Osteoblast (primary cell): ENCODE measurements at regions not wholly inside any gene's neighbourhood (a gene's known extent, or its start where the extent isn't known, plus 50 kb on each side); places are given as distances from the start of the nearest gene placed in this dataset.
A peak's percentile ranks its signal among the peaks of the same experiment; 100 is the strongest.

Experiments
- DNase-seq: peaks from one replicate; pipeline ENCODE4 v3.0.0; 2011; ENCODE audit warnings: low spot score, mixed read lengths; ENCODE audit not compliant: insufficient read length; ENCODE audit errors: missing footprints
- H2AFZ ChIP-seq: 2 replicates; pipeline ENCODE4 v1.6.0; 2011; ENCODE audit warnings: mild to moderate bottlenecking, low read length
- H3K27ac ChIP-seq: 2 replicates; pipeline ENCODE4 v1.5.1; 2011; ENCODE audit warnings: mild to moderate bottlenecking, low read depth, low read length, moderate library complexity
- H3K27me3 ChIP-seq: 2 replicates; pipeline ENCODE4 v1.6.0; 2012; ENCODE audit warnings: mild to moderate bottlenecking, control low read depth, inconsistent platforms, low read length, moderate library complexity; ENCODE audit not compliant: insufficient read depth
- H3K36me3 ChIP-seq: 2 replicates; pipeline ENCODE4 v1.5.1; 2011; ENCODE audit warnings: mild to moderate bottlenecking, low read length, control low read depth, moderate library complexity; ENCODE audit not compliant: insufficient read depth
- H3K4me1 ChIP-seq: 2 replicates; pipeline ENCODE4 v1.5.1; 2011; ENCODE audit warnings: mild to moderate bottlenecking, low read length, control low read depth, moderate library complexity; ENCODE audit not compliant: insufficient read depth
- H3K4me2 ChIP-seq: 2 replicates; pipeline ENCODE4 v1.6.0; 2011; ENCODE audit warnings: mild to moderate bottlenecking, low read length; ENCODE audit not compliant: insufficient read depth
- H3K4me3 ChIP-seq: fragments of 200-600 bp; sonication (generic); 3 replicates; pipeline ENCODE4 v1.5.1; 2012; ENCODE audit warnings: mild to moderate bottlenecking, low read length, inconsistent platforms; ENCODE audit not compliant: insufficient read depth
- H3K79me2 ChIP-seq: 2 replicates; pipeline ENCODE4 v1.6.0; 2012; ENCODE audit warnings: mild to moderate bottlenecking, low read length, control low read depth, inconsistent platforms; ENCODE audit not compliant: insufficient read depth
- H3K9me3 ChIP-seq: 2 replicates; pipeline ENCODE4 v1.5.1; 2011; ENCODE audit warnings: low read depth, low read length, control low read depth
- H4K20me1 ChIP-seq: 2 replicates; pipeline ENCODE4 v1.6.0; 2012; ENCODE audit warnings: mild to moderate bottlenecking, low read length, control low read depth; ENCODE audit not compliant: insufficient read depth
- CTCF ChIP-seq: IDR thresholded peaks from 2 replicates; pipeline ENCODE4 v1.5.1; 2011; ENCODE audit warnings: mild to moderate bottlenecking, low read depth, low read length, moderate library complexity; ENCODE audit errors: extremely low read depth

- no peaks in the 10 kb centered on the region for H4K20me1 ChIP-seq
- H3K27me3 ChIP-seq, result no peaks in the 10 kb centered on the region
- H3K79me2 ChIP-seq, result no peaks in the 10 kb centered on the region
- no peak overlapping the region for H2AFZ ChIP-seq
- TF ChIP-seq CTCF, result no peak
- peaks cover 36% of the 10 kb centered on the region for H3K4me1 ChIP-seq
- DNase-seq, result no peak
- no peak overlapping the region for H3K4me2 ChIP-seq
- H3K27ac ChIP-seq, result no peak overlapping the region
- H3K36me3 ChIP-seq, result no peaks in the 10 kb centered on the region
- H3K9me3 ChIP-seq, result no peaks in the 10 kb centered on the region
- no peak overlapping the region for H3K4me3 ChIP-seq
Measured at GRCh38 chr12:89064151-89064550, 288.1 kb downstream of the DUSP6 start.

- H3K4me2 ChIP-seq, result no peak overlapping the region
- no peak for DNase-seq
- H3K79me2 ChIP-seq, result no peaks in the 10 kb centered on the region
Measured at GRCh38 chr12:89062996-89063395, 289.3 kb downstream of the DUSP6 start.

GRCh38 chr12:89059721-89060541 is 292.4 kb downstream of the DUSP6 start:
- Histone ChIP-seq H3K9me3 (no peaks in the 10 kb centered on the region), H2AFZ (peak overlapping the region; percentile 65), H3K79me2 (no peaks in the 10 kb centered on the region), H4K20me1 (no peaks in the 10 kb centered on the region), H3K4me2 (peak overlapping the region; percentile 14), H3K4me1 (peaks cover 14% of the 10 kb centered on the region), H3K27me3 (no peaks in the 10 kb centered on the region), H3K4me3 (no peak overlapping the region), H3K36me3 (no peaks in the 10 kb centered on the region), H3K27ac (peak overlapping the region; percentile 26)
- TF ChIP-seq CTCF, result no peak
- no peak for DNase-seq

More at GRCh38 chr12:89062996-89063395, 289.3 kb downstream of the DUSP6 start:
- H3K36me3 ChIP-seq, result no peaks in the 10 kb centered on the region
- H2AFZ ChIP-seq, result no peak overlapping the region
- H3K27ac ChIP-seq, result no peak overlapping the region
- TF ChIP-seq CTCF, result no peak
- no peaks in the 10 kb centered on the region for H4K20me1 ChIP-seq
- peaks cover 27% of the 10 kb centered on the region for H3K4me1 ChIP-seq
- H3K27me3 ChIP-seq, result no peaks in the 10 kb centered on the region
- H3K9me3 ChIP-seq, result no peaks in the 10 kb centered on the region
- no peak overlapping the region for H3K4me3 ChIP-seq

- no peak overlapping the region for H3K4me3 ChIP-seq
- H3K4me1 ChIP-seq, result peaks cover 9% of the 10 kb centered on the region
- peak overlapping the region; percentile 1 for H2AFZ ChIP-seq
- no peak overlapping the region for H3K4me2 ChIP-seq
- H4K20me1 ChIP-seq, result no peaks in the 10 kb centered on the region
- no peaks in the 10 kb centered on the region for H3K9me3 ChIP-seq
- H3K27ac ChIP-seq, result no peak overlapping the region
- H3K36me3 ChIP-seq, result no peaks in the 10 kb centered on the region
- no peaks in the 10 kb centered on the region for H3K27me3 ChIP-seq
- no peaks in the 10 kb centered on the region for H3K79me2 ChIP-seq
- no peak for DNase-seq
- TF ChIP-seq CTCF, result no peak
Measured at GRCh38 chr12:89059056-89059455, 293.2 kb downstream of the DUSP6 start.
